ENCODE measurements at regions not wholly inside any gene's neighbourhood (a gene's known extent, or its start where the extent isn't known, plus 50 kb on each side); places are given as distances from the start of the nearest gene placed in this dataset.

DNA sequence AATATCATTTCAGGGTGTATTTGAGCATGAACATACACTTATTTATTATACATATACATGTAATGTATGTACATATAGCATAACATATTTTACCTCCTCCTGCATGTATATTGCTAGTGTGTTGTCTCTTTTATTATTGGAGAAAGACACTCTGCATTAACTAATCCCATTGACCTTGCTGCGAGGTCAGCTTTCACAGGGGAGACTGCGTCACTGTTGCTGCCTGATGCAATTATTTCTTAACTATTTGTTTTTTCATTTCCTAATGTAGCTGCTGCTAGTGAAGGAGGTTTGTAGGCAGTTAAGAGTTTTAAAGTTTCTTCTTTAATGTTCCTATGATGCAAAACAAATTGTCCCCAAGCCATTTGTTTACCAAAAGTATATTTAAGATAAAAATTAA, 185.4 kb upstream of the CNTN5 start:
- TF ChIP-seq, protein P1, sequence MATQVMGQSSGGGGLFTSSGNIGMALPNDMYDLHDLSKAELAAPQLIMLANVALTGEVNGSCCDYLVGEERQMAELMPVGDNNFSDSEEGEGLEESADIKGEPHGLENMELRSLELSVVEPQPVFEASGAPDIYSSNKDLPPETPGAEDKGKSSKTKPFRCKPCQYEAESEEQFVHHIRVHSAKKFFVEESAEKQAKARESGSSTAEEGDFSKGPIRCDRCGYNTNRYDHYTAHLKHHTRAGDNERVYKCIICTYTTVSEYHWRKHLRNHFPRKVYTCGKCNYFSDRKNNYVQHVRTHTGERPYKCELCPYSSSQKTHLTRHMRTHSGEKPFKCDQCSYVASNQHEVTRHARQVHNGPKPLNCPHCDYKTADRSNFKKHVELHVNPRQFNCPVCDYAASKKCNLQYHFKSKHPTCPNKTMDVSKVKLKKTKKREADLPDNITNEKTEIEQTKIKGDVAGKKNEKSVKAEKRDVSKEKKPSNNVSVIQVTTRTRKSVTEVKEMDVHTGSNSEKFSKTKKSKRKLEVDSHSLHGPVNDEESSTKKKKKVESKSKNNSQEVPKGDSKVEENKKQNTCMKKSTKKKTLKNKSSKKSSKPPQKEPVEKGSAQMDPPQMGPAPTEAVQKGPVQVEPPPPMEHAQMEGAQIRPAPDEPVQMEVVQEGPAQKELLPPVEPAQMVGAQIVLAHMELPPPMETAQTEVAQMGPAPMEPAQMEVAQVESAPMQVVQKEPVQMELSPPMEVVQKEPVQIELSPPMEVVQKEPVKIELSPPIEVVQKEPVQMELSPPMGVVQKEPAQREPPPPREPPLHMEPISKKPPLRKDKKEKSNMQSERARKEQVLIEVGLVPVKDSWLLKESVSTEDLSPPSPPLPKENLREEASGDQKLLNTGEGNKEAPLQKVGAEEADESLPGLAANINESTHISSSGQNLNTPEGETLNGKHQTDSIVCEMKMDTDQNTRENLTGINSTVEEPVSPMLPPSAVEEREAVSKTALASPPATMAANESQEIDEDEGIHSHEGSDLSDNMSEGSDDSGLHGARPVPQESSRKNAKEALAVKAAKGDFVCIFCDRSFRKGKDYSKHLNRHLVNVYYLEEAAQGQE (IDR thresholded peaks at IDR 0.05; ENCODE audit: unreplicated experiment): no peak
- TF ChIP-seq EZH2phosphoT487 (IDR thresholded peaks at IDR 0.05; ENCODE audit: unreplicated experiment): no peak
- TF ChIP-seq POLR2AphosphoS5 (IDR thresholded peaks at IDR 0.05; ENCODE audit: low read depth): no peak
- TF ChIP-seq, protein P2, sequence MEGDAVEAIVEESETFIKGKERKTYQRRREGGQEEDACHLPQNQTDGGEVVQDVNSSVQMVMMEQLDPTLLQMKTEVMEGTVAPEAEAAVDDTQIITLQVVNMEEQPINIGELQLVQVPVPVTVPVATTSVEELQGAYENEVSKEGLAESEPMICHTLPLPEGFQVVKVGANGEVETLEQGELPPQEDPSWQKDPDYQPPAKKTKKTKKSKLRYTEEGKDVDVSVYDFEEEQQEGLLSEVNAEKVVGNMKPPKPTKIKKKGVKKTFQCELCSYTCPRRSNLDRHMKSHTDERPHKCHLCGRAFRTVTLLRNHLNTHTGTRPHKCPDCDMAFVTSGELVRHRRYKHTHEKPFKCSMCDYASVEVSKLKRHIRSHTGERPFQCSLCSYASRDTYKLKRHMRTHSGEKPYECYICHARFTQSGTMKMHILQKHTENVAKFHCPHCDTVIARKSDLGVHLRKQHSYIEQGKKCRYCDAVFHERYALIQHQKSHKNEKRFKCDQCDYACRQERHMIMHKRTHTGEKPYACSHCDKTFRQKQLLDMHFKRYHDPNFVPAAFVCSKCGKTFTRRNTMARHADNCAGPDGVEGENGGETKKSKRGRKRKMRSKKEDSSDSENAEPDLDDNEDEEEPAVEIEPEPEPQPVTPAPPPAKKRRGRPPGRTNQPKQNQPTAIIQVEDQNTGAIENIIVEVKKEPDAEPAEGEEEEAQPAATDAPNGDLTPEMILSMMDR (conservative IDR thresholded peaks at IDR 0.05; ENCODE audit: low read depth in 2 of 2): no peak
- TF ChIP-seq EZH2 (IDR thresholded peaks at IDR 0.05; ENCODE audit: low read depth, unreplicated experiment): no peak
- no peak for TF ChIP-seq STAT1 (IDR thresholded peaks at IDR 0.05; ENCODE audit: unreplicated experiment)
- no peak for TF ChIP-seq NANOG (IDR thresholded peaks at IDR 0.05; ENCODE audit: borderline replicate concordance)
- no peak for TF ChIP-seq ZNF114 (CRISPR knock-in tag; IDR thresholded peaks at IDR 0.05)
- TF ChIP-seq, protein P3, sequence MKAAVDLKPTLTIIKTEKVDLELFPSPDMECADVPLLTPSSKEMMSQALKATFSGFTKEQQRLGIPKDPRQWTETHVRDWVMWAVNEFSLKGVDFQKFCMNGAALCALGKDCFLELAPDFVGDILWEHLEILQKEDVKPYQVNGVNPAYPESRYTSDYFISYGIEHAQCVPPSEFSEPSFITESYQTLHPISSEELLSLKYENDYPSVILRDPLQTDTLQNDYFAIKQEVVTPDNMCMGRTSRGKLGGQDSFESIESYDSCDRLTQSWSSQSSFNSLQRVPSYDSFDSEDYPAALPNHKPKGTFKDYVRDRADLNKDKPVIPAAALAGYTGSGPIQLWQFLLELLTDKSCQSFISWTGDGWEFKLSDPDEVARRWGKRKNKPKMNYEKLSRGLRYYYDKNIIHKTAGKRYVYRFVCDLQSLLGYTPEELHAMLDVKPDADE (IDR thresholded peaks at IDR 0.05): no peak
- no peak for TF ChIP-seq CREB1 (CRISPR knock-in tag; IDR thresholded peaks at IDR 0.05; ENCODE audit: low read depth)
- no peak for TF ChIP-seq JUNB (IDR thresholded peaks at IDR 0.05; ENCODE audit: unreplicated experiment)
- TF ChIP-seq, protein P4, sequence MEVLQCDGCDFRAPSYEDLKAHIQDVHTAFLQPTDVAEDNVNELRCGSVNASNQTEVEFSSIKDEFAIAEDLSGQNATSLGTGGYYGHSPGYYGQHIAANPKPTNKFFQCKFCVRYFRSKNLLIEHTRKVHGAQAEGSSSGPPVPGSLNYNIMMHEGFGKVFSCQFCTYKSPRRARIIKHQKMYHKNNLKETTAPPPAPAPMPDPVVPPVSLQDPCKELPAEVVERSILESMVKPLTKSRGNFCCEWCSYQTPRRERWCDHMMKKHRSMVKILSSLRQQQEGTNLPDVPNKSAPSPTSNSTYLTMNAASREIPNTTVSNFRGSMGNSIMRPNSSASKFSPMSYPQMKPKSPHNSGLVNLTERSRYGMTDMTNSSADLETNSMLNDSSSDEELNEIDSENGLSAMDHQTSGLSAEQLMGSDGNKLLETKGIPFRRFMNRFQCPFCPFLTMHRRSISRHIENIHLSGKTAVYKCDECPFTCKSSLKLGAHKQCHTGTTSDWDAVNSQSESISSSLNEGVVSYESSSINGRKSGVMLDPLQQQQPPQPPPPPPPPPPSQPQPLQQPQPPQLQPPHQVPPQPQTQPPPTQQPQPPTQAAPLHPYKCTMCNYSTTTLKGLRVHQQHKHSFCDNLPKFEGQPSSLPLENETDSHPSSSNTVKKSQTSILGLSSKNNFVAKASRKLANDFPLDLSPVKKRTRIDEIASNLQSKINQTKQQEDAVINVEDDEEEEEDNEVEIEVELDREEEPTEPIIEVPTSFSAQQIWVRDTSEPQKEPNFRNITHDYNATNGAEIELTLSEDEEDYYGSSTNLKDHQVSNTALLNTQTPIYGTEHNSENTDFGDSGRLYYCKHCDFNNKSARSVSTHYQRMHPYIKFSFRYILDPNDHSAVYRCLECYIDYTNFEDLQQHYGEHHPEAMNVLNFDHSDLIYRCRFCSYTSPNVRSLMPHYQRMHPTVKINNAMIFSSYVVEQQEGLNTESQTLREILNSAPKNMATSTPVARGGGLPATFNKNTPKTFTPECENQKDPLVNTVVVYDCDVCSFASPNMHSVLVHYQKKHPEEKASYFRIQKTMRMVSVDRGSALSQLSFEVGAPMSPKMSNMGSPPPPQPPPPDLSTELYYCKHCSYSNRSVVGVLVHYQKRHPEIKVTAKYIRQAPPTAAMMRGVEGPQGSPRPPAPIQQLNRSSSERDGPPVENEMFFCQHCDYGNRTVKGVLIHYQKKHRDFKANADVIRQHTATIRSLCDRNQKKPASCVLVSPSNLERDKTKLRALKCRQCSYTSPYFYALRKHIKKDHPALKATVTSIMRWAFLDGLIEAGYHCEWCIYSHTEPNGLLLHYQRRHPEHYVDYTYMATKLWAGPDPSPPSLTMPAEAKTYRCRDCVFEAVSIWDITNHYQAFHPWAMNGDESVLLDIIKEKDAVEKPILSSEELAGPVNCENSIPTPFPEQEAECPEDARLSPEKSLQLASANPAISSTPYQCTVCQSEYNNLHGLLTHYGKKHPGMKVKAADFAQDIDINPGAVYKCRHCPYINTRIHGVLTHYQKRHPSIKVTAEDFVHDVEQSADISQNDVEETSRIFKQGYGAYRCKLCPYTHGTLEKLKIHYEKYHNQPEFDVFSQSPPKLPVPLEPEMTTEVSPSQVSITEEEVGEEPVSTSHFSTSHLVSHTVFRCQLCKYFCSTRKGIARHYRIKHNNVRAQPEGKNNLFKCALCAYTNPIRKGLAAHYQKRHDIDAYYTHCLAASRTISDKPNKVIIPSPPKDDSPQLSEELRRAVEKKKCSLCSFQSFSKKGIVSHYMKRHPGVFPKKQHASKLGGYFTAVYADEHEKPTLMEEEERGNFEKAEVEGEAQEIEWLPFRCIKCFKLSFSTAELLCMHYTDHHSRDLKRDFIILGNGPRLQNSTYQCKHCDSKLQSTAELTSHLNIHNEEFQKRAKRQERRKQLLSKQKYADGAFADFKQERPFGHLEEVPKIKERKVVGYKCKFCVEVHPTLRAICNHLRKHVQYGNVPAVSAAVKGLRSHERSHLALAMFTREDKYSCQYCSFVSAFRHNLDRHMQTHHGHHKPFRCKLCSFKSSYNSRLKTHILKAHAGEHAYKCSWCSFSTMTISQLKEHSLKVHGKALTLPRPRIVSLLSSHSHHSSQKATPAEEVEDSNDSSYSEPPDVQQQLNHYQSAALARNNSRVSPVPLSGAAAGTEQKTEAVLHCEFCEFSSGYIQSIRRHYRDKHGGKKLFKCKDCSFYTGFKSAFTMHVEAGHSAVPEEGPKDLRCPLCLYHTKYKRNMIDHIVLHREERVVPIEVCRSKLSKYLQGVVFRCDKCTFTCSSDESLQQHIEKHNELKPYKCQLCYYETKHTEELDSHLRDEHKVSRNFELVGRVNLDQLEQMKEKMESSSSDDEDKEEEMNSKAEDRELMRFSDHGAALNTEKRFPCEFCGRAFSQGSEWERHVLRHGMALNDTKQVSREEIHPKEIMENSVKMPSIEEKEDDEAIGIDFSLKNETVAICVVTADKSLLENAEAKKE (CRISPR knock-in tag; IDR thresholded peaks at IDR 0.05): no peak

Measured in GM23338 (cell line).